ENCODE measurements at regions not wholly inside any gene's neighbourhood (a gene's known extent, or its start where the extent isn't known, plus 50 kb on each side); places are given as distances from the start of the nearest gene placed in this dataset.

DNA sequence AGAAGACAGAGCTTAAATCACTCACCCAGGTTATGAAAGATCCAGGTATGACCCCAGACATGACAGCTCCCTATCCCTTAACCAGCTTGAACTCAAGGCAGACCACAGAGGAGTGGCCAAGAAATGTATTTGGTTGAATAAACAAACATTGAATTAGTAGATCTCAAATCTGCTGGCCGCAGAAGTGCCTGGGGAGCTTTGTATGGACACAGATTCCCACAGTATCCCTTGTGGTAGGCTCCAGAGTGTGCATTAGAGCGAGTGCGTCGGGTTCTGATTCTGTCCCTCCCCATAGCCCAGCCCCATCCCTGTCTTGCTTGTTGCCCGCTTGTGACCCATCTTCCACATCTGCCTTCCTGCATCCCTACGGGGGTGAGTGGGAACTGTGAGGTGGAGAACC is 118.8 kb upstream of the FOXF1 start:
- WGBS (ENCODE audit: insufficient coverage, insufficient replicate concordance, low lambda C conversion rate, missing lambda C conversion rate), result 39% methylated on average over 6 of the region's 6 CpGs

More for the DNA sequence above, 118.8 kb upstream of the FOXF1 start:
- in situ Hi-C loops (cut with MboI) (no loop called here), intact Hi-C loops (cut with micrococcal nuclease; ENCODE audit: unreplicated experiment) (no loop called here)
- H3K4me2 ChIP-seq (ENCODE audit: control insufficient read depth, insufficient read depth), result no peak overlapping the region
- H3K36me3 ChIP-seq (ENCODE audit: control insufficient read depth in 2 of 2, insufficient read depth in 2 of 2, low read length in 1 of 2), result no peaks in the 10 kb centered on the region
- H3K4me1 ChIP-seq (ENCODE audit: control insufficient read depth, insufficient read depth, low read length), result no peaks in the 10 kb centered on the region
- POLR2A ChIA-PET, result no interaction called here
- RAD21 ChIA-PET (ENCODE audit: unreplicated experiment), result no interaction called here
- TF ChIP-seq SMARCA5 (IDR thresholded peaks at IDR 0.05), result no peak
- TF ChIP-seq WRNIP1 (IDR thresholded peaks at IDR 0.05; ENCODE audit: borderline replicate concordance, low read depth, low read length), result no peak
- TF ChIP-seq SMAD1 (IDR thresholded peaks at IDR 0.05; ENCODE audit: low read depth, partially characterized antibody), result no peak
- no peak for TF ChIP-seq ZNF274 (IDR thresholded peaks at IDR 0.05; ENCODE audit: insufficient read depth, insufficient read length)
- TF ChIP-seq, protein P1, sequence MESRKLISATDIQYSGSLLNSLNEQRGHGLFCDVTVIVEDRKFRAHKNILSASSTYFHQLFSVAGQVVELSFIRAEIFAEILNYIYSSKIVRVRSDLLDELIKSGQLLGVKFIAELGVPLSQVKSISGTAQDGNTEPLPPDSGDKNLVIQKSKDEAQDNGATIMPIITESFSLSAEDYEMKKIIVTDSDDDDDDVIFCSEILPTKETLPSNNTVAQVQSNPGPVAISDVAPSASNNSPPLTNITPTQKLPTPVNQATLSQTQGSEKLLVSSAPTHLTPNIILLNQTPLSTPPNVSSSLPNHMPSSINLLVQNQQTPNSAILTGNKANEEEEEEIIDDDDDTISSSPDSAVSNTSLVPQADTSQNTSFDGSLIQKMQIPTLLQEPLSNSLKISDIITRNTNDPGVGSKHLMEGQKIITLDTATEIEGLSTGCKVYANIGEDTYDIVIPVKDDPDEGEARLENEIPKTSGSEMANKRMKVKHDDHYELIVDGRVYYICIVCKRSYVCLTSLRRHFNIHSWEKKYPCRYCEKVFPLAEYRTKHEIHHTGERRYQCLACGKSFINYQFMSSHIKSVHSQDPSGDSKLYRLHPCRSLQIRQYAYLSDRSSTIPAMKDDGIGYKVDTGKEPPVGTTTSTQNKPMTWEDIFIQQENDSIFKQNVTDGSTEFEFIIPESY (IDR thresholded peaks at IDR 0.05), result no peak
- no peak for TF ChIP-seq MEF2A (IDR thresholded peaks at IDR 0.05; ENCODE audit: insufficient read depth, low read depth, low read length)
- no peak for TF ChIP-seq ZNF622 (IDR thresholded peaks at IDR 0.05)
- TF ChIP-seq, protein P2, sequence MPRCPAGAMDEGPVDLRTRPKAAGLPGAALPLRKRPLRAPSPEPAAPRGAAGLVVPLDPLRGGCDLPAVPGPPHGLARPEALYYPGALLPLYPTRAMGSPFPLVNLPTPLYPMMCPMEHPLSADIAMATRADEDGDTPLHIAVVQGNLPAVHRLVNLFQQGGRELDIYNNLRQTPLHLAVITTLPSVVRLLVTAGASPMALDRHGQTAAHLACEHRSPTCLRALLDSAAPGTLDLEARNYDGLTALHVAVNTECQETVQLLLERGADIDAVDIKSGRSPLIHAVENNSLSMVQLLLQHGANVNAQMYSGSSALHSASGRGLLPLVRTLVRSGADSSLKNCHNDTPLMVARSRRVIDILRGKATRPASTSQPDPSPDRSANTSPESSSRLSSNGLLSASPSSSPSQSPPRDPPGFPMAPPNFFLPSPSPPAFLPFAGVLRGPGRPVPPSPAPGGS (IDR thresholded peaks at IDR 0.05; ENCODE audit: borderline replicate concordance, insufficient read depth, low read depth, low read length, poor library complexity, severe bottlenecking), result no peak
- TF ChIP-seq KLF5 (IDR thresholded peaks at IDR 0.05; ENCODE audit: partially characterized antibody), result no peak
- TF ChIP-seq NFIC (IDR thresholded peaks at IDR 0.05; ENCODE audit: low read depth, low read length), result no peak
- TF ChIP-seq, protein P3, sequence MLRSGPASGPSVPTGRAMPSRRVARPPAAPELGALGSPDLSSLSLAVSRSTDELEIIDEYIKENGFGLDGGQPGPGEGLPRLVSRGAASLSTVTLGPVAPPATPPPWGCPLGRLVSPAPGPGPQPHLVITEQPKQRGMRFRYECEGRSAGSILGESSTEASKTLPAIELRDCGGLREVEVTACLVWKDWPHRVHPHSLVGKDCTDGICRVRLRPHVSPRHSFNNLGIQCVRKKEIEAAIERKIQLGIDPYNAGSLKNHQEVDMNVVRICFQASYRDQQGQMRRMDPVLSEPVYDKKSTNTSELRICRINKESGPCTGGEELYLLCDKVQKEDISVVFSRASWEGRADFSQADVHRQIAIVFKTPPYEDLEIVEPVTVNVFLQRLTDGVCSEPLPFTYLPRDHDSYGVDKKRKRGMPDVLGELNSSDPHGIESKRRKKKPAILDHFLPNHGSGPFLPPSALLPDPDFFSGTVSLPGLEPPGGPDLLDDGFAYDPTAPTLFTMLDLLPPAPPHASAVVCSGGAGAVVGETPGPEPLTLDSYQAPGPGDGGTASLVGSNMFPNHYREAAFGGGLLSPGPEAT (IDR thresholded peaks at IDR 0.05; ENCODE audit: low read depth), result no peak
- TF ChIP-seq CBX3 (IDR thresholded peaks at IDR 0.05; ENCODE audit: borderline replicate concordance, low read depth), result no peak
- no peak for TF ChIP-seq NR2C1 (IDR thresholded peaks at IDR 0.05)
- TF ChIP-seq SMAD5 (IDR thresholded peaks at IDR 0.05; ENCODE audit: low read depth), result no peak
- TF ChIP-seq CREM (IDR thresholded peaks at IDR 0.05; ENCODE audit: low read depth), result no peak
- H3K9me3 ChIP-seq (replicated peaks; ENCODE audit: control insufficient read depth, insufficient read depth, low read length), result no peaks in the 10 kb centered on the region
- no peak overlapping the region for H2AFZ ChIP-seq (ENCODE audit: control insufficient read depth, low read depth, low read length)
- no peaks in the 10 kb centered on the region; a peak in 2 of 4 replicates for H3K27me3 ChIP-seq (replicated peaks in 1 of 2; ENCODE audit: control insufficient read depth in 2 of 2, insufficient read depth in 2 of 2, low read length in 1 of 2)
- H3K9ac ChIP-seq (ENCODE audit: control insufficient read depth, insufficient read depth, low read length), result no peak overlapping the region
- no peak for DNase-seq (ENCODE audit: low read depth, low spot score)
- CTCF ChIA-PET, result interaction anchor here (0.6 kb wide), 1 partner anchor 11 kb away, joined by 3 read pairs; no protein-coding TSS in a partner anchor
- no TSS peak for BruUV-seq (replicated peaks)
- no peak overlapping the region for H3K4me3 ChIP-seq
- FAIRE-seq, result no peak
- H3K79me2 ChIP-seq (ENCODE audit: control insufficient read depth, insufficient read depth, low read length), result no peaks in the 10 kb centered on the region
- SMC1A ChIA-PET (ENCODE audit: uncharacterized antibody, unreplicated experiment), result no interaction called here
- H3K27ac ChIP-seq (ENCODE audit: control insufficient read depth, insufficient read depth), result no peak overlapping the region
- no peak for ATAC-seq
- H4K20me1 ChIP-seq (ENCODE audit: control insufficient read depth, insufficient read depth), result no peaks in the 10 kb centered on the region

All from GM12878 (cell line).